ENCODE measurements at regions not wholly inside any gene's neighbourhood (a gene's known extent, or its start where the extent isn't known, plus 50 kb on each side); places are given as distances from the start of the nearest gene placed in this dataset.

DNA sequence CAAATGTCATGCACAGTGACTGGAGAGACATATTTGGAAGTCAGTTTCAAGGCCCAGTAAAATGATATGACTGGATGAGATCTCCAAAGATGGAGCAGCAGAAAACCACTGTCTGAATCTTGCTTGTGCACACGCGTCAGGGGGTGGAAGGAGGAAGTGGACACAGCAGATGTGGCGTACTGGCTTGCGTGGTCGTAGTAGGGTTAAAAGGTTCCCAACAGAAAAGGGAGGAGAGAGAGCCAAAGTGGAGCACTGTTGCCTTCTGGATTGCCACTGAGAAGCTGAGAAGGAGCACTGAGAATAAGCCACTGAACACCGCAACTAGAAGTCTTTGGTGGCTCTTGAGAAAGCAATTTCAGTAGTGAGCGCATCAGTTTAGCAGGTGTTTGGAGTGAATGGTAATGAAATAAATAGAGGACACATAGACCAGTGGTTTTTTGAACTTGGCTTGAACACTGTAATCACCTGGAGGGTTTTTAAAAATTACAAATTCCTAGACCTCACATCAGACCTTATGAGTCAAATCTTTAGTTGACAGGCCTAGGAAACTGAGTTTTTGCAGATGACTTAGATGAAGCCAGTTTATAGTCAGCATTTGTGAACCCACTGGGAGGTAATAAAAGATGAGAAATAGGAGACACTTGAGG lies 227.3 kb downstream of the PTEN start:
- ATAC-seq (no peak), DNase-seq (ENCODE audit: low spot score) (no peak)
- POLR2A ChIA-PET: no interaction called here
- H3K27ac Mint-ChIP-seq: no peak overlapping the region
- no peaks in the 10 kb centered on the region for H3K27me3 Mint-ChIP-seq (ENCODE audit: low read depth)
- CTCF ChIA-PET: no interaction called here
- H3K36me3 Mint-ChIP-seq: no peaks in the 10 kb centered on the region
- no peaks in the 10 kb centered on the region for H3K9me3 Mint-ChIP-seq
- no peak overlapping the region for H3K4me3 Mint-ChIP-seq
- H3K4me1 Mint-ChIP-seq: no peaks in the 10 kb centered on the region
- TF ChIP-seq USF1 (CRISPR knock-in tag; IDR thresholded peaks at IDR 0.05): no peak
- no peak for TF ChIP-seq ZNF532 (CRISPR knock-in tag; IDR thresholded peaks at IDR 0.05; ENCODE audit: borderline replicate concordance)
- no peak for TF ChIP-seq RORB (CRISPR knock-in tag; IDR thresholded peaks at IDR 0.05)
- TF ChIP-seq FOXP4 (CRISPR knock-in tag; IDR thresholded peaks at IDR 0.05): no peak
- no peak for TF ChIP-seq E2F1 (CRISPR knock-in tag; IDR thresholded peaks at IDR 0.05)
- TF ChIP-seq, protein P1, sequence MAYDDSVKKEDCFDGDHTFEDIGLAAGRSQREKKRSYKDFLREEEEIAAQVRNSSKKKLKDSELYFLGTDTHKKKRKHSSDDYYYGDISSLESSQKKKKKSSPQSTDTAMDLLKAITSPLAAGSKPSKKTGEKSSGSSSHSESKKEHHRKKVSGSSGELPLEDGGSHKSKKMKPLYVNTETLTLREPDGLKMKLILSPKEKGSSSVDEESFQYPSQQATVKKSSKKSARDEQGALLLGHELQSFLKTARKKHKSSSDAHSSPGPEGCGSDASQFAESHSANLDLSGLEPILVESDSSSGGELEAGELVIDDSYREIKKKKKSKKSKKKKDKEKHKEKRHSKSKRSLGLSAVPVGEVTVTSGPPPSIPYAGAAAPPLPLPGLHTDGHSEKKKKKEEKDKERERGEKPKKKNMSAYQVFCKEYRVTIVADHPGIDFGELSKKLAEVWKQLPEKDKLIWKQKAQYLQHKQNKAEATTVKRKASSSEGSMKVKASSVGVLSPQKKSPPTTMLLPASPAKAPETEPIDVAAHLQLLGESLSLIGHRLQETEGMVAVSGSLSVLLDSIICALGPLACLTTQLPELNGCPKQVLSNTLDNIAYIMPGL (CRISPR knock-in tag; IDR thresholded peaks at IDR 0.05): no peak
- no peak for TF ChIP-seq ZNF416 (CRISPR knock-in tag; IDR thresholded peaks at IDR 0.05)
- TF ChIP-seq ZNF138 (CRISPR knock-in tag; conservative IDR thresholded peaks at IDR 0.05): no peak
- TF ChIP-seq ZNF425 (CRISPR knock-in tag; conservative IDR thresholded peaks at IDR 0.05): no peak
- no peak for TF ChIP-seq NR3C1 (CRISPR knock-in tag; conservative IDR thresholded peaks at IDR 0.05; ENCODE audit: low read depth)
- no peak for TF ChIP-seq ZNF423 (CRISPR knock-in tag; IDR thresholded peaks at IDR 0.05)
- TF ChIP-seq, protein P2, sequence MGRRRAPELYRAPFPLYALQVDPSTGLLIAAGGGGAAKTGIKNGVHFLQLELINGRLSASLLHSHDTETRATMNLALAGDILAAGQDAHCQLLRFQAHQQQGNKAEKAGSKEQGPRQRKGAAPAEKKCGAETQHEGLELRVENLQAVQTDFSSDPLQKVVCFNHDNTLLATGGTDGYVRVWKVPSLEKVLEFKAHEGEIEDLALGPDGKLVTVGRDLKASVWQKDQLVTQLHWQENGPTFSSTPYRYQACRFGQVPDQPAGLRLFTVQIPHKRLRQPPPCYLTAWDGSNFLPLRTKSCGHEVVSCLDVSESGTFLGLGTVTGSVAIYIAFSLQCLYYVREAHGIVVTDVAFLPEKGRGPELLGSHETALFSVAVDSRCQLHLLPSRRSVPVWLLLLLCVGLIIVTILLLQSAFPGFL (CRISPR knock-in tag; IDR thresholded peaks at IDR 0.05; ENCODE audit: borderline replicate concordance): no peak
- TF ChIP-seq GRHL2 (CRISPR knock-in tag; IDR thresholded peaks at IDR 0.05; ENCODE audit: insufficient replicate concordance, severe bottlenecking): no peak
- TF ChIP-seq HMGA2 (CRISPR knock-in tag; IDR thresholded peaks at IDR 0.05): no peak
- no peak for TF ChIP-seq SMAD4 (CRISPR knock-in tag; IDR thresholded peaks at IDR 0.05)
- no peak for TF ChIP-seq SP1 (CRISPR knock-in tag; conservative IDR thresholded peaks at IDR 0.05)
- no peak for TF ChIP-seq AR (CRISPR knock-in tag; IDR thresholded peaks at IDR 0.05)
- TF ChIP-seq, protein P3, sequence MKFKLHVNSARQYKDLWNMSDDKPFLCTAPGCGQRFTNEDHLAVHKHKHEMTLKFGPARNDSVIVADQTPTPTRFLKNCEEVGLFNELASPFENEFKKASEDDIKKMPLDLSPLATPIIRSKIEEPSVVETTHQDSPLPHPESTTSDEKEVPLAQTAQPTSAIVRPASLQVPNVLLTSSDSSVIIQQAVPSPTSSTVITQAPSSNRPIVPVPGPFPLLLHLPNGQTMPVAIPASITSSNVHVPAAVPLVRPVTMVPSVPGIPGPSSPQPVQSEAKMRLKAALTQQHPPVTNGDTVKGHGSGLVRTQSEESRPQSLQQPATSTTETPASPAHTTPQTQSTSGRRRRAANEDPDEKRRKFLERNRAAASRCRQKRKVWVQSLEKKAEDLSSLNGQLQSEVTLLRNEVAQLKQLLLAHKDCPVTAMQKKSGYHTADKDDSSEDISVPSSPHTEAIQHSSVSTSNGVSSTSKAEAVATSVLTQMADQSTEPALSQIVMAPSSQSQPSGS (CRISPR knock-in tag; IDR thresholded peaks at IDR 0.05; ENCODE audit: borderline replicate concordance, low read depth): no peak
- TF ChIP-seq SOX15 (CRISPR knock-in tag; IDR thresholded peaks at IDR 0.05): no peak
